Vagina (tissue), 2 donors: ENCODE measurements at regions not wholly inside any gene's neighbourhood (a gene's known extent, or its start where the extent isn't known, plus 50 kb on each side); places are given as distances from the start of the nearest gene placed in this dataset.

Experiments
- CTCF ChIP-seq, 3 experiments: fragments of 450-650 bp in 2 of 3; fragments of 200-600 bp in 1 of 3; sonication (generic) in 1 of 3; IDR thresholded peaks; one replicate each; pipeline ENCODE4 v1.5.1; 2017 to 2019; ENCODE audit warnings: antibody characterized with exemption in 3 of 3, mild to moderate bottlenecking in 2 of 3, moderate library complexity in 2 of 3
- POLR2A ChIP-seq, 2 donors: fragments of 450-650 bp; IDR thresholded peaks; one replicate each; pipeline ENCODE4 v1.6.1; 2017; ENCODE audit warnings: antibody characterized with exemption in 2 of 2, mild to moderate bottlenecking in 2 of 2, moderate library complexity in 2 of 2

DNA sequence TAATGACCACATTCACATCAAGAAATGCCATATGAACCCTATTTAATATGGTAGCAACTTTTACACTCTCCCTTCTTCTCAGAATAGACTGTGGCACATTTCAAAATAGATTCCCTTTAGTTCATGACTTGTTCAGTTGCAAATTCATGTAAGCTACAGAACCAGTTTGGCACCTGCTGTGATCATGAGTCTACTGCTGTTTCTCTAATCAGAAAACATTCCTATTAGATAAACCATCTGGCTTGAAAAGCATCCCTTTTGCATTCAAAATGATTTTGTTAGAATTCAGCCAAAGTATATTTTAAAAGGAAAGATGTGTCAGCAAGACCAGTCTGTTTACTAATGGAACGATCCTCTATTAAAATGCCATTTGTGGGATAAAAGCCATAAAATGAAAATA is 304.4 kb downstream of the BCHE start:
- TF ChIP-seq CTCF (IDR thresholded peaks at IDR 0.05) (no peak), POLR2A (IDR thresholded peaks at IDR 0.05) (no peak)
